C4-2B (cell line): ENCODE measurements at regions not wholly inside any gene's neighbourhood (a gene's known extent, or its start where the extent isn't known, plus 50 kb on each side); places are given as distances from the start of the nearest gene placed in this dataset.
A peak's percentile ranks its signal among the peaks of the same experiment; 100 is the strongest.

Experiments
- CTCF ChIP-seq: fragments of 450-650 bp; conservative IDR thresholded peaks from 2 replicates; pipeline ENCODE4 v1.5.1; 2017; ENCODE audit warnings: mild to moderate bottlenecking
- ZFX ChIP-seq: fragments of 450-650 bp; IDR thresholded peaks from 2 replicates; pipeline ENCODE4 v1.6.1; 2017

GRCh38 chr4:20075248-20075871, 176.3 kb upstream of the SLIT2 start:
- peak; percentile 13; the same call in 1 of the 2 replicates for TF ChIP-seq CTCF
- no peak for TF ChIP-seq ZFX
